Karpas-422 (cell line): ENCODE measurements at regions not wholly inside any gene's neighbourhood (a gene's known extent, or its start where the extent isn't known, plus 50 kb on each side); places are given as distances from the start of the nearest gene placed in this dataset.

Source experiments
- DNase-seq: peaks from one replicate; pipeline ENCODE4 v3.0.0-alpha.2; 2015
- H2AFZ ChIP-seq: fragments of 200-600 bp; sonication (generic); 2 replicates; pipeline ENCODE4 v1.6.1; 2014; ENCODE audit warnings: antibody characterized with exemption, low read length, mixed read lengths
- H3K27ac ChIP-seq: fragments of 200-600 bp; sonication (generic); 2 replicates; pipeline ENCODE4 v1.5.1; 2014; ENCODE audit warnings: mild to moderate bottlenecking, low read length, moderate library complexity
- H3K27me3 ChIP-seq: fragments of 200-600 bp; sonication (generic); 2 replicates; pipeline ENCODE4 v1.6.1; 2014; ENCODE audit warnings: low read length, mixed read lengths
- H3K36me3 ChIP-seq: fragments of 200-600 bp; sonication (generic); 2 replicates; pipeline ENCODE4 v1.6.1; 2014; ENCODE audit warnings: low read length, mixed read lengths; ENCODE audit not compliant: insufficient read depth
- H3K4me1 ChIP-seq: fragments of 200-600 bp; sonication (generic); 2 replicates; pipeline ENCODE4 v1.6.1; 2014; ENCODE audit warnings: mild to moderate bottlenecking, low read length, mixed read lengths
- H3K4me2 ChIP-seq: fragments of 200-600 bp; sonication (generic); 2 replicates; pipeline ENCODE4 v1.6.1; 2014; ENCODE audit warnings: low read length, low read depth, mild to moderate bottlenecking; ENCODE audit not compliant: poor library complexity, severe bottlenecking
- H3K4me3 ChIP-seq: fragments of 200-600 bp; sonication (generic); 2 replicates; pipeline ENCODE4 v1.5.1; 2014; ENCODE audit warnings: mild to moderate bottlenecking, antibody characterized with exemption, low read length, mixed read lengths
- H3K79me2 ChIP-seq: fragments of 200-600 bp; sonication (generic); 2 replicates; pipeline ENCODE4 v1.6.1; 2014; ENCODE audit warnings: mild to moderate bottlenecking, low read length, mixed read lengths
- H3K9ac ChIP-seq: fragments of 200-600 bp; sonication (generic); 2 replicates; pipeline ENCODE4 v1.6.0; 2014; ENCODE audit warnings: low read length
- H3K9me2 ChIP-seq: fragments of 200-600 bp; sonication (generic), shearing (Covaris generic); replicated peaks from 2 replicates; pipeline ENCODE4 v1.6.0; 2014; ENCODE audit warnings: mild to moderate bottlenecking, low read length, moderate library complexity; ENCODE audit not compliant: insufficient read depth
- H3K9me3 ChIP-seq: fragments of 300-700, 200-600 bp; sonication (generic); 2 replicates; pipeline ENCODE4 v1.6.1; 2014; ENCODE audit warnings: low read length, mixed read lengths
- H4K20me1 ChIP-seq: fragments of 200-600 bp; sonication (generic); 2 replicates; pipeline ENCODE4 v1.6.1; 2014; ENCODE audit warnings: mild to moderate bottlenecking, antibody characterized with exemption, low read length, low read depth; ENCODE audit not compliant: insufficient read depth

DNA sequence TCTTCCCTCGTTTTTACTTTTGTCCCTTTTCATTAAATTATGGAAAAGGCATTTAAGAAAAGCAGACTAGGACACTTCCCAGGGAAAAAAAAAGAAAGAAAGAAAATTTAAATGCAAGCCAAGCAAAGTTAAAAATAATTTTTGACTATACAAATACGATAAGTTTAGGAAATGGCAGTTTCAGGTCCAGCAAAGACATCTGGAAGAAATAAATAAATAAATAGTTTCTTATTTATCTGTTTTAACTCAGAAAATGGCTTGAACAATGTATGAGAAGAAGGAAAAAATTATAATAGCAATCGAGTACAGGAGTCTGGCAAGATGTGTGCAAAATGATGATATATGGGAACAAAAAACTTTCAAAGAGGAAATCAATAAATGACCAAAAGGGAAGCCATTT, 114.6 kb upstream of the NCKAP5 start:
- Histone ChIP-seq H3K4me2 (no peak overlapping the region), H4K20me1 (no peaks in the 10 kb centered on the region), H2AFZ (no peak overlapping the region), H3K9ac (no peak overlapping the region), H3K36me3 (no peaks in the 10 kb centered on the region), H3K9me2 (no peaks in the 10 kb centered on the region), H3K9me3 (no peaks in the 10 kb centered on the region), H3K79me2 (no peaks in the 10 kb centered on the region), H3K4me3 (no peak overlapping the region), H3K27me3 (no peaks in the 10 kb centered on the region), H3K27ac (no peak overlapping the region), H3K4me1 (no peaks in the 10 kb centered on the region)
- DNase-seq, result no peak

DNA sequence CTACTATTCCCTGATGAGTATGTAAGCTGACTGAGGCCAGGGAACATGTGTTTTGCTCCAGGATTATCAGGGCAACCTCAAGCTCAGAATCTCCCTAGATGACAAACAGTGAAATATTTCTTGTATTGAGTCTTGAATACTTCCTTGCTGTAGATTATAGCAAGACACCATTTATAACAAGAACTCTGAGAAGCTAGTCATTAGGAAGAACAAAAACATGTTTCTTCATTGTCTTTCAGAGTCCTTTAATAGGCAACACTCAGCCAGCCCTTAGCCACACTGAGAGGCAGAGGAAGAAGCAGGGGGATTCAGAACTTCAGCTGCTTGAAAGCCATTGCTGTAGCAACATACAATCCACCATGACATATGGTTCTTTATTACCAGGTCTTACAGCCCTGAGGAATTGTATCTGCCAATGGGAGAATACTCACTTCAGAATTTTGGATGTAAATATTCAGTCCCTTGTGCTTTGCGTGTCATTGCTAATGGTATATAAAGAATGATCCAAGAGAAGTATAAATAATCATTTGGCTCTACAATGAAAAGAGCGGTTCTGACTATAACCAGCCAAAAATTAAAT, 117.5 kb upstream of the NCKAP5 start:
- Histone ChIP-seq H3K9ac (no peak overlapping the region), H3K79me2 (no peaks in the 10 kb centered on the region), H3K27ac (no peak overlapping the region), H3K4me1 (no peaks in the 10 kb centered on the region), H4K20me1 (no peaks in the 10 kb centered on the region), H3K4me2 (no peak overlapping the region), H3K9me3 (no peaks in the 10 kb centered on the region), H3K9me2 (no peaks in the 10 kb centered on the region), H3K4me3 (no peak overlapping the region), H3K36me3 (no peaks in the 10 kb centered on the region), H3K27me3 (no peaks in the 10 kb centered on the region), H2AFZ (no peak overlapping the region)
- DNase-seq, result no peak

DNA sequence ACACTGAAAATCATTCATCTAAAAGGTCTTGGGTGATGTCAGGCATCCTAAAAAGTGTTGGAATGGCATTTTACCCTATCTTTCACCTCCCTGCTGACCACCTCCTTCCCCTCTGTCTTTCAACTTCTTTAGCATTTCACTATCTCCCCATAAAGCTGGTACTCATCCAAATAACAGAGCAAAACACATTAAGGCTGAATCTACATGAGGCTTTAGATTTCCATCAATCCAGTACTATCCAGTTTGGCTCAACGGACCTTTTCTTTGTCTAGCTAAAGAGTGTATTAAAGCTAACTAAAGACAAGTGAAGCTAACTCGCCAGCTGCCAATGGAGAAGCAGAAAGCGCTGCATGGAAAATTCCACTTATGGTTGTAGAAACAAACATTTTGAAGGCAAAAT, 122.5 kb upstream of the NCKAP5 start:
- H3K27me3 ChIP-seq, result no peaks in the 10 kb centered on the region
- H3K9me3 ChIP-seq, result no peaks in the 10 kb centered on the region
- H3K79me2 ChIP-seq, result no peaks in the 10 kb centered on the region
- H3K4me3 ChIP-seq, result no peak overlapping the region
- H4K20me1 ChIP-seq, result no peaks in the 10 kb centered on the region
- no peak overlapping the region for H3K4me2 ChIP-seq
- H3K9me2 ChIP-seq, result no peaks in the 10 kb centered on the region
- H3K36me3 ChIP-seq, result no peaks in the 10 kb centered on the region
- H3K27ac ChIP-seq, result no peak overlapping the region
- H3K9ac ChIP-seq, result no peak overlapping the region
- no peak overlapping the region for H2AFZ ChIP-seq
- H3K4me1 ChIP-seq, result no peaks in the 10 kb centered on the region
- DNase-seq, result no peak

DNA sequence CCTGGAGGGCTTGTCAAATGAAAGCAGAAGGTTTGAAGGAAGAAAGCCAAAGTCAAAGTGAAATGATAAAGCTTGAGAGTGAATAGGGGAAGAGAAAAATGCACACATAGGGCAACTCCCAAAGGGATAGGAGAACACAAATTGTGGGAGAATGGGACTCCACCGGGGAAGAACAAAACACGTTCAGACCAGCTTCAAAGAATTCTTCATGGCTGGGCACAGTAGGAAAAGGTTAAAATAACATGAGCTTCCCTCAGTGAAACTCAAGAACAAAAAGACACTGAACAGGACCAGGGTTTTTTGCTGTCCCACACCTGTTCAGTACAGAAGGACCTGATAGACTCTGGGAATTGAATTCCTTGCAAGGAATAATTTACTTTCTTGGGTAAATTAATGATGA, 123.1 kb upstream of the NCKAP5 start:
- no peak overlapping the region for H2AFZ ChIP-seq
- H3K27me3 ChIP-seq, result no peaks in the 10 kb centered on the region
- H3K9me2 ChIP-seq, result no peaks in the 10 kb centered on the region
- H3K4me2 ChIP-seq, result no peak overlapping the region
- H3K9ac ChIP-seq, result no peak overlapping the region
- H3K9me3 ChIP-seq, result no peaks in the 10 kb centered on the region
- no peaks in the 10 kb centered on the region for H3K36me3 ChIP-seq
- H4K20me1 ChIP-seq, result no peaks in the 10 kb centered on the region
- H3K79me2 ChIP-seq, result no peaks in the 10 kb centered on the region
- H3K27ac ChIP-seq, result no peak overlapping the region
- H3K4me3 ChIP-seq, result no peak overlapping the region
- H3K4me1 ChIP-seq, result no peaks in the 10 kb centered on the region
- DNase-seq, result no peak

DNA sequence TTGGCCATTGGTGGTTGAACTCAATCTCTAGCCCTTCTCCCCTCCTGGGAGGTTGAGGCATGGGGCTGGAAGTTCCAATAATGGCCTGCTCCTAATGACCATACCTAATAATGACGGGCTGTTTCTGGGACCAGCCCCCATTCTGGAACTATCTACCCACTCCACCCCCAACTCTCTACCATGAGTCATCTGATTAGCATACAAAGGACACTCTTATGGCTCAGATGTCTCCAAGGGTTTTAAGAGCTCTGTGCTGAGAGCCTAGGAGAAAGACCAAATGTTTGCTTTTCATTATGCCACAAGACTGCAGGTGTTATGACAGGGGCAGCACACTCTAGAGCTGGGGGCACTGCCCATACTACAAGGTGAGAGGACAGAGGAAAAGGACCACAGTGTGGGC, 137.0 kb upstream of the NCKAP5 start:
- no peak overlapping the region for H2AFZ ChIP-seq
- no peak overlapping the region for H3K4me2 ChIP-seq
- peaks cover 6% of the 10 kb centered on the region; the same call in 1 of the 2 replicates for H3K9me3 ChIP-seq
- H3K9ac ChIP-seq, result no peak overlapping the region
- H3K36me3 ChIP-seq, result no peaks in the 10 kb centered on the region
- H3K4me3 ChIP-seq, result no peak overlapping the region
- no peaks in the 10 kb centered on the region for H3K4me1 ChIP-seq
- DNase-seq, result no peak
- H3K79me2 ChIP-seq, result no peaks in the 10 kb centered on the region
- H4K20me1 ChIP-seq, result no peaks in the 10 kb centered on the region
- no peaks in the 10 kb centered on the region for H3K9me2 ChIP-seq
- no peaks in the 10 kb centered on the region for H3K27me3 ChIP-seq
- no peak overlapping the region for H3K27ac ChIP-seq

DNA sequence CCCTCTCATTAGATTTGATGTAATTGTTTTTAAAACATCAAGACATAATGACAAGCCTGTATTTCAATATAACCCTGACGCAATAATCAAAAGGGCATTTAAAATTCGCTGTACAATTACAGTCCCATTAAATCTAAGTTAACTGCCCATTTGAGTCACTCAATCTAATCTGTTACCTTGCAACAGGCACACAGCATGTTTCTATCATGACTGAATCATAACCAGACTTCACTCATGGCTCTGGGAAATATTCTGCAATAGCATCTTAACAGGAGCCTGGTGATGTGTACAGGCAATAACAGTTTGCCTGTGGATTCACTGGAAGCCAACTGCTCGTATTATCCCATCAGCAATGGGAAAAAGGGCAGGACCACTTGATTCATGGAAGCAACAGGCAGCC, 142.3 kb upstream of the NCKAP5 start:
- Histone ChIP-seq H3K4me3 (no peak overlapping the region), H3K9me2 (no peaks in the 10 kb centered on the region), H2AFZ (no peak overlapping the region), H3K27me3 (no peaks in the 10 kb centered on the region), H3K4me1 (no peaks in the 10 kb centered on the region), H3K9me3 (peaks cover 6% of the 10 kb centered on the region; the same call in 1 of the 2 replicates), H3K79me2 (no peaks in the 10 kb centered on the region), H3K9ac (no peak overlapping the region), H3K4me2 (no peak overlapping the region), H4K20me1 (no peaks in the 10 kb centered on the region), H3K36me3 (no peaks in the 10 kb centered on the region; the same call in 1 of the 2 replicates), H3K27ac (no peak overlapping the region)
- DNase-seq, result no peak

DNA sequence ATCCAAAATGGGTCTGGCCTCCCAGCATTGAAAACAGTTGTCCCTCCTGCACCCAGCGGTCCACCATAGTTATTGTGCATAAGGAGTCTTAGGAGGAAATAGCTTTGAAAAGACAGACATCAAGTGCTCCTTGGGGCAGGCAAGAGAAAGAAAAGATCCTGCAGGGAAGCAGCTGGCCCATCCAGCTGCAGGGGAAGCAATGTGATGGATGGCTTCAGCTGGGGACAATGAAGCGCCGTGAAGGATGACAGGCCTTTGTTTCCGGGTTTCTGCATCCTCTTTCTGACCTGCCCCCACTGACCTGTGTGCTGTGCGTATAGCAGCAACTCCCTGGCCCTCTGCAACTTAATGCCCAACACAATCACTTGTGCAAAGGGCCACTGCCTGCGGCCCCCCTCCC, 142.9 kb upstream of the NCKAP5 start:
- H3K36me3 ChIP-seq, result no peaks in the 10 kb centered on the region; the same call in 1 of the 2 replicates
- DNase-seq, result no peak
- H3K9me3 ChIP-seq, result peaks cover 6% of the 10 kb centered on the region; the same call in 1 of the 2 replicates
- H3K9ac ChIP-seq, result no peak overlapping the region
- no peaks in the 10 kb centered on the region for H4K20me1 ChIP-seq
- no peak overlapping the region for H2AFZ ChIP-seq
- no peak overlapping the region for H3K4me2 ChIP-seq
- no peaks in the 10 kb centered on the region for H3K9me2 ChIP-seq
- no peaks in the 10 kb centered on the region for H3K4me1 ChIP-seq
- no peak overlapping the region for H3K4me3 ChIP-seq
- no peak overlapping the region for H3K27ac ChIP-seq
- no peaks in the 10 kb centered on the region for H3K79me2 ChIP-seq
- H3K27me3 ChIP-seq, result no peaks in the 10 kb centered on the region

DNA sequence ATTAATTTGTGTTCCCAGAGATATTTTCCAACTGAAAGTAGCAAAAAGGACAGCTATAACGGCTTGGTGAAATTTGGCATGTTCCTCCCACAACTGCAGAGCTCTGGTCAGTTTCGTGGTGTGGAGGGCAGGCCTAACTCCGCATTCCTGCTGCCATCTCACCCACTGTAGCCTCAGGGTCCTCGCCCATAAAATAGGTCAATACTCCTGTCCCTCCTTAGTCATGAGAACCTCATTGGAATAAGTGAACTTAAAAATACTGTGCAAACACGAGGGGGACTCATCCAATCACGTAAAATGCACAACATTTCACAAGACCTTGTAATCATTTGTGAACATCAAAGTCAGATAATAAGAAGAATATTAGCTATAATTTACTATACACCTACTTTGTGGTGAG, 143.5 kb upstream of the NCKAP5 start:
- Histone ChIP-seq H4K20me1 (no peaks in the 10 kb centered on the region), H3K9me2 (no peaks in the 10 kb centered on the region), H3K4me2 (no peak overlapping the region), H3K79me2 (no peaks in the 10 kb centered on the region), H3K4me1 (no peaks in the 10 kb centered on the region), H3K27me3 (no peaks in the 10 kb centered on the region), H3K4me3 (no peak overlapping the region), H3K9me3 (peaks cover 6% of the 10 kb centered on the region; the same call in 1 of the 2 replicates), H3K36me3 (no peaks in the 10 kb centered on the region; the same call in 1 of the 2 replicates), H2AFZ (no peak overlapping the region), H3K27ac (no peak overlapping the region), H3K9ac (no peak overlapping the region)
- no peak for DNase-seq
